K562 (cell line): ENCODE measurements at regions not wholly inside any gene's neighbourhood (a gene's known extent, or its start where the extent isn't known, plus 50 kb on each side); places are given as distances from the start of the nearest gene placed in this dataset.

ENCODE experiments used
- ATAC-seq: fragments of 200-7000 bp; cut with Tn5 transposase; 3 replicates; pipeline ENCODE4 v1.9.1; 2020; ENCODE audit warnings: moderate library complexity
- BruUV-seq: library from RNA; stranded (reverse); fragments of 400-500 nt; replicated peaks from 2 replicates; lab custom pipeline; 2021; lab: Mats Ljungman, UMichigan
- CTCF ChIA-PET: fragments of 300-600 bp; formaldehyde crosslinking; extraction: SDS; loops from one replicate; lab custom pipeline; 2021; ENCODE audit warnings: low intra/inter-chr PET ratio; lab: Yijun Ruan, JAX
- POLR2A ChIA-PET: fragments of 300-600, 350-650 bp; sonication (Branson Sonifier 250); formaldehyde crosslinking; extraction: SDS; loops from one replicate; lab custom pipeline; 2021; ENCODE audit warnings: antibody characterized with exemption, inconsistent platforms; lab: Yijun Ruan, JAX
- DNase-seq, 4 experiments: peaks; one replicate each; pipeline versions ENCODE4 v3.0.0 to v3.0.0-alpha.2; 2011 to 2018; ENCODE audit warnings: low spot score in 3 of 4, mixed read lengths in 3 of 4; ENCODE audit errors: extremely low read depth in 1 of 4
- FAIRE-seq: peaks from 2 replicates; lab custom pipeline; 2011; peaks lifted over from hg19 to GRCh38; lab: Jason Lieb, UNC
- H2AFZ ChIP-seq: 2 replicates; pipeline ENCODE4 v1.6.0; 2011; ENCODE audit warnings: low read depth, low read length, control low read depth, inconsistent platforms
- H3K27ac ChIP-seq: fragments of 200-600 bp; 3 replicates; pipeline ENCODE4 v1.8.0; 2011; ENCODE audit warnings: low read depth, mild to moderate bottlenecking, control low read depth, inconsistent platforms, low read length, moderate library complexity, mixed read lengths; ENCODE audit errors: extremely low read depth
- H3K27me3 ChIP-seq, 2 experiments: fragments of 300-600 bp in 1 of 2; 2 replicates in 1 of 2; 3 replicates in 1 of 2; pipeline versions ENCODE4 v1.6.0 to v1.8.0; 2011; ENCODE audit warnings: inconsistent platforms in 2 of 2, low read length in 2 of 2, mild to moderate bottlenecking in 1 of 2, mixed read lengths in 1 of 2, moderate library complexity in 1 of 2; ENCODE audit not compliant: control insufficient read depth in 2 of 2, insufficient read depth in 2 of 2
- H3K36me3 ChIP-seq: fragments of 300-600 bp; 3 replicates; pipeline ENCODE4 v1.8.0; 2011; ENCODE audit warnings: mild to moderate bottlenecking, low read length, inconsistent platforms; ENCODE audit not compliant: control insufficient read depth, insufficient read depth
- H3K4me1 ChIP-seq, 2 experiments: fragments of 200-600 bp in 1 of 2; replicated peaks in 1 of 2; 2 replicates in 1 of 2; 3 replicates in 1 of 2; pipeline versions ENCODE4 v1.5.1 to v1.8.0; 2011; ENCODE audit warnings: inconsistent platforms in 2 of 2, low read length in 2 of 2, mild to moderate bottlenecking in 1 of 2, mixed read lengths in 1 of 2, moderate library complexity in 1 of 2; ENCODE audit not compliant: control insufficient read depth in 2 of 2, insufficient read depth in 2 of 2
- H3K4me2 ChIP-seq: 2 replicates; pipeline ENCODE4 v1.6.1; 2011; ENCODE audit warnings: low read length, control low read depth, inconsistent platforms, mixed read lengths; ENCODE audit not compliant: insufficient read depth
- H3K4me3 ChIP-seq: fragments of 200-600 bp; sonication (generic), shearing (Covaris generic); 2 replicates; pipeline ENCODE4 v1.5.1; 2016; ENCODE audit warnings: control low read depth, inconsistent platforms
- H3K79me2 ChIP-seq: fragments of 200-600 bp; 3 replicates; pipeline ENCODE4 v1.8.0; 2011; ENCODE audit warnings: low read length, inconsistent platforms; ENCODE audit not compliant: control insufficient read depth, insufficient read depth
- H3K9ac ChIP-seq, 2 experiments: 2 replicates each; pipeline versions ENCODE4 v1.6.0 to v1.6.1; 2011; ENCODE audit warnings: low read depth in 2 of 2, low read length in 2 of 2, control low read depth in 1 of 2, inconsistent platforms in 1 of 2, mild to moderate bottlenecking in 1 of 2, mixed read lengths in 1 of 2; ENCODE audit not compliant: insufficient read depth in 1 of 2
- H3K9me1 ChIP-seq: one replicate; pipeline ENCODE4 v1.6.0; 2011; ENCODE audit warnings: inconsistent platforms, mild to moderate bottlenecking, low read length, moderate library complexity; ENCODE audit not compliant: control insufficient read depth, insufficient read depth
- H3K9me3 ChIP-seq: replicated peaks from 2 replicates; pipeline ENCODE4 v1.5.1; 2011; ENCODE audit warnings: low read depth, low read length, inconsistent platforms; ENCODE audit not compliant: control insufficient read depth, insufficient read depth
- H4K20me1 ChIP-seq: replicated peaks from 2 replicates; pipeline ENCODE4 v1.6.1; 2011; ENCODE audit warnings: low read length, inconsistent platforms, mixed read lengths; ENCODE audit not compliant: control insufficient read depth, insufficient read depth
- CSDE1 ChIP-seq, 2 experiments: fragments of 450-650 bp; IDR thresholded peaks; 2 replicates each; pipeline ENCODE4 v1.6.1; 2016; ENCODE audit warnings: mild to moderate bottlenecking in 1 of 2
- CTCFL ChIP-seq: IDR thresholded peaks from 2 replicates; pipeline ENCODE4 v1.6.1; 2011; ENCODE audit warnings: borderline replicate concordance, low read depth, mild to moderate bottlenecking, moderate library complexity, low read length; ENCODE audit not compliant: insufficient read depth, poor library complexity, severe bottlenecking
- HNRNPUL1 ChIP-seq: fragments of 200-400 bp; formaldehyde crosslinking; IDR thresholded peaks from 2 replicates; pipeline ENCODE4 v1.6.1; 2017; ENCODE audit warnings: low read length
- KLF13 ChIP-seq: fragments of 450-650 bp; IDR thresholded peaks from 2 replicates; pipeline ENCODE4 v1.6.1; 2016; ENCODE audit warnings: missing genetic modification characterization, low read depth, mild to moderate bottlenecking, missing compliant biosample characterization, moderate library complexity, borderline replicate concordance
- MCM2 ChIP-seq: fragments of 450-650 bp; IDR thresholded peaks from 2 replicates; pipeline ENCODE4 v1.6.1; 2017; ENCODE audit warnings: low read depth, mild to moderate bottlenecking
- MYBL2 ChIP-seq, 2 experiments: fragments of 450-650 bp in 1 of 2; sonication (generic) in 1 of 2; formaldehyde crosslinking in 1 of 2; IDR thresholded peaks; 2 replicates each; pipeline versions ENCODE4 v1.6.1 to v1.8.1; 2017 to 2022; ENCODE audit warnings: borderline replicate concordance in 1 of 2, inconsistent platforms in 1 of 2, low read depth in 1 of 2, mild to moderate bottlenecking in 1 of 2, missing genetic modification reagents in 1 of 2, moderate library complexity in 1 of 2
- SMARCC2 ChIP-seq: fragments of 450-650 bp; IDR thresholded peaks from 2 replicates; pipeline ENCODE4 v1.6.1; 2017; ENCODE audit warnings: antibody characterized with exemption, moderate library complexity, mild to moderate bottlenecking, low read depth
- SNIP1 ChIP-seq: fragments of 450-650 bp; IDR thresholded peaks from 2 replicates; pipeline ENCODE4 v1.7.1; 2017; ENCODE audit warnings: low read depth, mild to moderate bottlenecking
- TFAM ChIP-seq: fragments of 250-450 bp; sonication (Bioruptor Pico); conservative IDR thresholded peaks from 2 replicates; pipeline ENCODE4 v1.5.0; 2021; ENCODE audit warnings: mild to moderate bottlenecking, moderate library complexity
- THAP7 ChIP-seq: fragments of 250-450 bp; sonication (Bioruptor Pico); IDR thresholded peaks from 2 replicates; pipeline ENCODE4 v1.5.0; 2021
- ZBTB40 ChIP-seq, 2 experiments: fragments of 450-650 bp in 1 of 2; sonication (generic) in 1 of 2; formaldehyde crosslinking in 1 of 2; IDR thresholded peaks; 2 replicates each; pipeline versions ENCODE4 v1.7.1 to v1.9.0; 2016 to 2022; ENCODE audit warnings: inconsistent platforms in 1 of 2, mild to moderate bottlenecking in 1 of 2, missing genetic modification reagents in 1 of 2
- WGBS: fragments of 100-300 bp; shearing (Covaris generic); methylation state at CpG from one replicate; pipeline ENCODE4 v1.1.6; 2016; ENCODE audit warnings: low coverage, mixed read lengths; ENCODE audit not compliant: insufficient coverage; ENCODE audit errors: missing lambda C conversion rate; 5-methylcytosine and 5-hydroxymethylcytosine counted together
- in situ Hi-C: fragments of 300-500 bp; cut with MboI; formaldehyde crosslinking; loops from 4 replicates; pipeline ENCODE4 v1.15.0; 2018; ENCODE audit warnings: inconsistent platforms, mixed read lengths
- intact Hi-C: fragments of 100-400 bp; cut with micrococcal nuclease; formaldehyde crosslinking; loops from 2 replicates; pipeline ENCODE4 v1.14.2; 2022

- Histone ChIP-seq H3K9me3 (no peaks in the 10 kb centered on the region), H4K20me1 (no peaks in the 10 kb centered on the region), H3K4me1 (no peaks in the 10 kb centered on the region), H3K27me3 (peaks cover 8 to 11% of the 10 kb centered on the region in 2 experiments; a peak in 4 of 5 replicates), H3K79me2 (no peaks in the 10 kb centered on the region), H3K27ac (no peak overlapping the region), H3K9me1 (no peaks in the 10 kb centered on the region), H3K4me2 (no peak overlapping the region), H3K36me3 (no peaks in the 10 kb centered on the region), H3K4me3 (no peak overlapping the region), H2AFZ (no peak overlapping the region), H3K9ac (no peak overlapping the region)
- intact Hi-C loops (no loop called here), in situ Hi-C loops (no loop called here)
- no peak for DNase-seq
- ChIA-PET POLR2A (no interaction called here), CTCF (no interaction called here)
- no peak for ATAC-seq
- BruUV-seq, result no TSS peak
- 7% methylated on average over 10 of the region's 10 CpGs for WGBS
- FAIRE-seq, result no peak
- TF ChIP-seq ZBTB40 (IDR thresholded peaks at IDR 0.05) (no peak), ZBTB40 (CRISPR knock-in tag; IDR thresholded peaks at IDR 0.05) (no peak), HNRNPUL1 (no peak), SMARCC2 (no peak), THAP7 (CRISPR knock-in tag) (no peak), MYBL2 (IDR thresholded peaks at IDR 0.05; ENCODE audit: low read depth) (no peak), MYBL2 (CRISPR knock-in tag; IDR thresholded peaks at IDR 0.05; ENCODE audit: borderline replicate concordance) (no peak), MCM2 (no peak), TFAM (CRISPR knock-in tag) (no peak), CTCFL (no peak), SNIP1 (no peak), CSDE1 (IDR thresholded peaks at IDR 0.05) (no peak), KLF13 (tag) (no peak)
These were observed 507.5 kb upstream of the SULF2 start for GRCh38 chr20:48292806-48293205.
